CD14-positive monocyte (primary cell): ENCODE measurements at regions not wholly inside any gene's neighbourhood (a gene's known extent, or its start where the extent isn't known, plus 50 kb on each side); places are given as distances from the start of the nearest gene placed in this dataset.

ENCODE experiments used
- DNase-seq, 3 donors: peaks; one replicate each; pipeline ENCODE4 v3.0.0-alpha.2; 2011 to 2022
- H2AFZ ChIP-seq: 2 replicates; pipeline ENCODE4 v1.6.0; 2012; ENCODE audit warnings: mild to moderate bottlenecking, low read depth, low read length, inconsistent platforms; ENCODE audit not compliant: insufficient read depth, poor library complexity, severe bottlenecking
- H3K27ac ChIP-seq, 2 donors: 1 replicate in 1 of 2; 2 replicates in 1 of 2; pipeline ENCODE4 v1.5.1; 2012 to 2013; ENCODE audit warnings: low read length in 2 of 2, control low read depth in 1 of 2, inconsistent platforms in 1 of 2, low read depth in 1 of 2, mild to moderate bottlenecking in 1 of 2
- H3K27me3 ChIP-seq, 2 donors: one replicate each; pipeline versions ENCODE4 v1.6.0 to v1.6.1; 2011 to 2013; ENCODE audit warnings: low read length in 2 of 2; ENCODE audit not compliant: control insufficient read depth in 2 of 2, insufficient read depth in 2 of 2
- H3K36me3 ChIP-seq, 2 donors: replicated peaks in 1 of 2; 1 replicate in 1 of 2; 2 replicates in 1 of 2; pipeline versions ENCODE4 v1.5.1 to v1.6.1; 2012 to 2013; ENCODE audit warnings: low read length in 2 of 2, control low read depth in 1 of 2, inconsistent platforms in 1 of 2, mild to moderate bottlenecking in 1 of 2; ENCODE audit not compliant: insufficient read depth in 2 of 2, control insufficient read depth in 1 of 2
- H3K4me1 ChIP-seq, 2 donors: 1 replicate in 1 of 2; 2 replicates in 1 of 2; pipeline versions ENCODE4 v1.5.1 to v1.6.1; 2012 to 2013; ENCODE audit warnings: low read length in 2 of 2, control low read depth in 1 of 2, inconsistent platforms in 1 of 2, mild to moderate bottlenecking in 1 of 2, moderate library complexity in 1 of 2; ENCODE audit not compliant: insufficient read depth in 2 of 2, control insufficient read depth in 1 of 2
- H3K4me2 ChIP-seq: replicated peaks from 2 replicates; pipeline ENCODE3; 2012; ENCODE audit warnings: low read length, moderate library complexity, mild to moderate bottlenecking; ENCODE audit not compliant: poor library complexity, severe bottlenecking; ENCODE audit errors: extremely low read depth
- H3K4me3 ChIP-seq, 3 experiments: fragments of 200-600 bp in 1 of 3; sonication (generic) in 1 of 3; replicated peaks in 1 of 3; 1 replicate in 2 of 3; 2 replicates in 1 of 3; pipeline ENCODE4 v1.5.1; 2011 to 2013; ENCODE audit warnings: low read length in 3 of 3, mild to moderate bottlenecking in 3 of 3, control low read depth in 2 of 3, low read depth in 2 of 3, inconsistent platforms in 1 of 3, moderate library complexity in 1 of 3
- H3K79me2 ChIP-seq: 2 replicates; pipeline ENCODE4 v1.6.0; 2012; ENCODE audit warnings: mild to moderate bottlenecking, control low read depth, inconsistent platforms, low read length, moderate library complexity; ENCODE audit not compliant: insufficient read depth
- H3K9ac ChIP-seq: 2 replicates; pipeline ENCODE4 v1.6.0; 2017; ENCODE audit warnings: low read length, mild to moderate bottlenecking; ENCODE audit not compliant: insufficient read depth, poor library complexity, severe bottlenecking
- H3K9me3 ChIP-seq, 2 donors: replicated peaks in 1 of 2; 1 replicate in 1 of 2; 2 replicates in 1 of 2; pipeline versions ENCODE4 v1.5.1 to v1.6.1; 2012 to 2013; ENCODE audit warnings: low read length in 2 of 2, control low read depth in 1 of 2; ENCODE audit not compliant: control insufficient read depth in 1 of 2, insufficient read depth in 1 of 2
- H4K20me1 ChIP-seq: 2 replicates; pipeline ENCODE4 v1.6.0; 2012; ENCODE audit warnings: mild to moderate bottlenecking, low read length, control low read depth, moderate library complexity; ENCODE audit not compliant: insufficient read depth
- H3K27ac Mint-ChIP-seq, 7 donors: one replicate each; pipeline ENCODE4 v1.8.0; 2020; ENCODE audit warnings: mild to moderate bottlenecking in 7 of 7, mixed read lengths in 7 of 7, moderate library complexity in 6 of 7, inconsistent platforms in 2 of 7
- H3K27me3 Mint-ChIP-seq, 3 donors: one replicate each; pipeline ENCODE4 v1.8.0; 2021 to 2022; ENCODE audit warnings: low read depth in 3 of 3, mild to moderate bottlenecking in 3 of 3, mixed read lengths in 3 of 3, moderate library complexity in 3 of 3, inconsistent platforms in 1 of 3
- H3K36me3 Mint-ChIP-seq, 2 donors: one replicate each; pipeline ENCODE4 v1.8.0; 2020; ENCODE audit warnings: mixed read lengths in 2 of 2, inconsistent platforms in 1 of 2, mild to moderate bottlenecking in 1 of 2
- H3K4me1 Mint-ChIP-seq: one replicate; pipeline ENCODE4 v1.8.0; 2020; ENCODE audit warnings: mild to moderate bottlenecking, mixed read lengths
- H3K4me3 Mint-ChIP-seq, 2 donors: one replicate each; pipeline ENCODE4 v1.8.0; 2020; ENCODE audit warnings: mild to moderate bottlenecking in 2 of 2, mixed read lengths in 2 of 2, moderate library complexity in 1 of 2
- H3K9me3 Mint-ChIP-seq, 7 donors: one replicate each; pipeline ENCODE4 v1.8.0; 2020 to 2022; ENCODE audit warnings: mixed read lengths in 7 of 7, mild to moderate bottlenecking in 6 of 7, moderate library complexity in 6 of 7, inconsistent platforms in 2 of 7
- WGBS: methylation state at CpG from one replicate; pipeline ENCODE4 v1.1.5; 2013; ENCODE audit warnings: missing lambda C conversion rate; ENCODE audit not compliant: insufficient coverage; 5-methylcytosine and 5-hydroxymethylcytosine counted together
- intact Hi-C, 2 donors: fragments of 100-400 bp; cut with micrococcal nuclease; formaldehyde crosslinking; loops; one replicate each; pipeline versions ENCODE4 v1.15.0 to v1.15.1; 2023
- TF ChIP-seq, protein P1 (sequence below): fragments of 200-600 bp; IDR thresholded peaks from one replicate; pipeline ENCODE4 v1.8.0; 2022; ENCODE audit warnings: antibody characterized with exemption, mild to moderate bottlenecking

GRCh38 chr10:132486539-132487121 is 51.0 kb upstream of the INPP5A start:
- 93% methylated on average over 17 of the region's 24 CpGs for WGBS
- peaks cover 0 to 14% of the 10 kb centered on the region in 2 donors for H3K9me3 ChIP-seq
- H2AFZ ChIP-seq, result no peak overlapping the region
- no peaks in the 10 kb centered on the region for H3K4me1 ChIP-seq
- TF ChIP-seq, protein P1, sequence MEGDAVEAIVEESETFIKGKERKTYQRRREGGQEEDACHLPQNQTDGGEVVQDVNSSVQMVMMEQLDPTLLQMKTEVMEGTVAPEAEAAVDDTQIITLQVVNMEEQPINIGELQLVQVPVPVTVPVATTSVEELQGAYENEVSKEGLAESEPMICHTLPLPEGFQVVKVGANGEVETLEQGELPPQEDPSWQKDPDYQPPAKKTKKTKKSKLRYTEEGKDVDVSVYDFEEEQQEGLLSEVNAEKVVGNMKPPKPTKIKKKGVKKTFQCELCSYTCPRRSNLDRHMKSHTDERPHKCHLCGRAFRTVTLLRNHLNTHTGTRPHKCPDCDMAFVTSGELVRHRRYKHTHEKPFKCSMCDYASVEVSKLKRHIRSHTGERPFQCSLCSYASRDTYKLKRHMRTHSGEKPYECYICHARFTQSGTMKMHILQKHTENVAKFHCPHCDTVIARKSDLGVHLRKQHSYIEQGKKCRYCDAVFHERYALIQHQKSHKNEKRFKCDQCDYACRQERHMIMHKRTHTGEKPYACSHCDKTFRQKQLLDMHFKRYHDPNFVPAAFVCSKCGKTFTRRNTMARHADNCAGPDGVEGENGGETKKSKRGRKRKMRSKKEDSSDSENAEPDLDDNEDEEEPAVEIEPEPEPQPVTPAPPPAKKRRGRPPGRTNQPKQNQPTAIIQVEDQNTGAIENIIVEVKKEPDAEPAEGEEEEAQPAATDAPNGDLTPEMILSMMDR, result no peak
- Mint-ChIP-seq H3K4me3 (no peak overlapping the region), H3K4me1 (no peaks in the 10 kb centered on the region), H3K9me3 (peaks cover 0 to 23% (median 3%) of the 10 kb centered on the region in 7 donors), H3K27me3 (peaks cover 2 to 5% (median 2%) of the 10 kb centered on the region in 3 donors), H3K27ac (no peak overlapping the region), H3K36me3 (no peaks in the 10 kb centered on the region)
- H4K20me1 ChIP-seq, result no peaks in the 10 kb centered on the region
- no peak overlapping the region for H3K4me2 ChIP-seq
- H3K36me3 ChIP-seq, result no peaks in the 10 kb centered on the region
- DNase-seq, result no peak
- no peak overlapping the region for H3K4me3 ChIP-seq
- H3K27ac ChIP-seq, result no peak overlapping the region
- no peaks in the 10 kb centered on the region for H3K27me3 ChIP-seq
- intact Hi-C loops, result no loop called here
- H3K79me2 ChIP-seq, result no peaks in the 10 kb centered on the region
- H3K9ac ChIP-seq, result no peak overlapping the region

- H2AFZ ChIP-seq, result no peak overlapping the region
- H3K9me3 ChIP-seq, result peaks cover 0 to 14% of the 10 kb centered on the region in 2 donors
- H3K4me1 ChIP-seq, result no peaks in the 10 kb centered on the region
- Mint-ChIP-seq H3K27me3 (peaks cover 2 to 4% (median 2%) of the 10 kb centered on the region in 3 donors), H3K9me3 (peaks cover 0 to 24% (median 3%) of the 10 kb centered on the region in 7 donors), H3K4me3 (no peak overlapping the region), H3K4me1 (no peaks in the 10 kb centered on the region), H3K27ac (no peak overlapping the region), H3K36me3 (no peaks in the 10 kb centered on the region)
- intact Hi-C loops, result no loop called here
- no peak for DNase-seq
- no peak overlapping the region for H3K4me2 ChIP-seq
- TF ChIP-seq, protein P1, result no peak
- no peaks in the 10 kb centered on the region for H4K20me1 ChIP-seq
- 92% methylated on average over 40 of the region's 41 CpGs for WGBS
- no peaks in the 10 kb centered on the region for H3K36me3 ChIP-seq
- no peak overlapping the region for H3K27ac ChIP-seq
- H3K4me3 ChIP-seq, result no peak overlapping the region
- no peaks in the 10 kb centered on the region for H3K27me3 ChIP-seq
- H3K9ac ChIP-seq, result no peak overlapping the region
- H3K79me2 ChIP-seq, result no peaks in the 10 kb centered on the region
Observed at GRCh38 chr10:132487241-132488135, 50.1 kb upstream of the INPP5A start.
